GM12878 (cell line): ENCODE measurements at regions not wholly inside any gene's neighbourhood (a gene's known extent, or its start where the extent isn't known, plus 50 kb on each side); places are given as distances from the start of the nearest gene placed in this dataset.

ENCODE experiments used
- ATAC-seq: fragments of 200-7000 bp; cut with Tn5 transposase; 3 replicates; pipeline ENCODE4 v1.9.1; 2020; ENCODE audit warnings: mild to moderate bottlenecking, moderate library complexity
- BruUV-seq: library from RNA; stranded (reverse); fragments of 400-500 nt; replicated peaks from 2 replicates; lab custom pipeline; 2021; lab: Mats Ljungman, UMichigan
- CTCF ChIA-PET: fragments of 300-600 bp; sonication (Branson Sonifier 250); formaldehyde crosslinking; extraction: SDS; loops from one replicate; lab custom pipeline; 2021; ENCODE audit warnings: inconsistent platforms; lab: Yijun Ruan, JAX
- POLR2A ChIA-PET: fragments of 350-600 bp; formaldehyde crosslinking; extraction: SDS; loops from one replicate; lab custom pipeline; 2021; ENCODE audit warnings: inconsistent platforms; lab: Charles Lee
- RAD21 ChIA-PET: fragments of 300-600 bp; sonication (Branson Sonifier 250); formaldehyde crosslinking; loops from one replicate; lab custom pipeline; 2023; ENCODE audit warnings: antibody characterized with exemption; ENCODE audit not compliant: unreplicated experiment; lab: Charles Lee
- SMC1A ChIA-PET: fragments of 300-600 bp; sonication (Branson Sonifier 250); formaldehyde crosslinking; loops from one replicate; lab custom pipeline; 2023; ENCODE audit not compliant: unreplicated experiment, uncharacterized antibody; lab: Charles Lee
- DNase-seq: peaks from one replicate; pipeline ENCODE4 v3.0.0-alpha.2; 2011; ENCODE audit warnings: low read depth, low spot score
- FAIRE-seq: peaks from 3 replicates; lab custom pipeline; 2011; peaks lifted over from hg19 to GRCh38; lab: Jason Lieb, UNC
- H2AFZ ChIP-seq: 2 replicates; pipeline ENCODE4 v1.6.0; 2011; ENCODE audit warnings: low read depth, low read length, control low read depth; ENCODE audit not compliant: control insufficient read depth
- H3K27ac ChIP-seq: 2 replicates; pipeline ENCODE4 v1.5.1; 2011; ENCODE audit warnings: control low read depth; ENCODE audit not compliant: control insufficient read depth, insufficient read depth
- H3K27me3 ChIP-seq, 2 experiments: replicated peaks in 1 of 2; 2 replicates each; pipeline versions ENCODE4 v1.6.0 to v1.6.1; 2011; ENCODE audit warnings: low read length in 1 of 2; ENCODE audit not compliant: control insufficient read depth in 2 of 2, insufficient read depth in 2 of 2
- H3K36me3 ChIP-seq, 2 experiments: 2 replicates each; pipeline ENCODE4 v1.5.1; 2011; ENCODE audit warnings: low read length in 1 of 2; ENCODE audit not compliant: control insufficient read depth in 2 of 2, insufficient read depth in 2 of 2
- H3K4me1 ChIP-seq: 2 replicates; pipeline ENCODE4 v1.6.1; 2011; ENCODE audit warnings: mild to moderate bottlenecking, low read length, moderate library complexity, mixed read lengths; ENCODE audit not compliant: control insufficient read depth, insufficient read depth
- H3K4me2 ChIP-seq: 2 replicates; pipeline ENCODE4 v1.6.0; 2011; ENCODE audit warnings: control low read depth; ENCODE audit not compliant: control insufficient read depth, insufficient read depth
- H3K4me3 ChIP-seq: fragments of 200-600 bp; sonication (generic); 2 replicates; pipeline ENCODE4 v1.5.1; 2016
- H3K79me2 ChIP-seq: 2 replicates; pipeline ENCODE4 v1.6.0; 2011; ENCODE audit warnings: low read length; ENCODE audit not compliant: control insufficient read depth, insufficient read depth
- H3K9ac ChIP-seq: 2 replicates; pipeline ENCODE4 v1.8.0; 2011; ENCODE audit warnings: low read length, control low read depth, mixed read lengths; ENCODE audit not compliant: control insufficient read depth, insufficient read depth
- H3K9me3 ChIP-seq: replicated peaks from 3 replicates; pipeline ENCODE4 v1.5.1; 2011; ENCODE audit warnings: mild to moderate bottlenecking, low read length; ENCODE audit not compliant: control insufficient read depth, insufficient read depth
- H4K20me1 ChIP-seq: 2 replicates; pipeline ENCODE4 v1.6.0; 2011; ENCODE audit not compliant: control insufficient read depth, insufficient read depth
- CHD4 ChIP-seq: fragments of 200-600 bp; sonication (generic); IDR thresholded peaks from 2 replicates; pipeline ENCODE4 v1.6.1; 2016; ENCODE audit warnings: mild to moderate bottlenecking
- GABPA ChIP-seq: IDR thresholded peaks from 2 replicates; pipeline ENCODE4 v1.6.1; 2014; ENCODE audit warnings: antibody characterized with exemption, low read depth, mild to moderate bottlenecking, inconsistent platforms
- MEF2A ChIP-seq: IDR thresholded peaks from 2 replicates; pipeline ENCODE4 v1.6.1; 2011; ENCODE audit warnings: low read depth, mild to moderate bottlenecking, low read length, moderate library complexity; ENCODE audit not compliant: insufficient read depth
- RBBP5 ChIP-seq: fragments of 200-600 bp; sonication (generic); conservative IDR thresholded peaks from 2 replicates; pipeline ENCODE4 v1.6.1; 2016
- RUNX3 ChIP-seq: IDR thresholded peaks from 2 replicates; pipeline ENCODE4 v1.6.1; 2012; ENCODE audit warnings: low read length, inconsistent platforms
- STAT3 ChIP-seq: IDR thresholded peaks from 2 replicates; pipeline ENCODE4 v1.6.1; 2011; ENCODE audit warnings: low read depth, low read length, improper control_type of control experiment
- ZNF207 ChIP-seq: fragments of 450-650 bp; IDR thresholded peaks from 2 replicates; pipeline ENCODE4 v1.6.1; 2014; ENCODE audit warnings: antibody characterized with exemption, mild to moderate bottlenecking, borderline replicate concordance
- ZNF217 ChIP-seq: fragments of 450-650 bp; IDR thresholded peaks from 2 replicates; pipeline ENCODE4 v1.6.1; 2017; ENCODE audit warnings: antibody characterized with exemption, mild to moderate bottlenecking
- WGBS: methylation state at CpG from one replicate; pipeline ENCODE4 v1.1.6; 2016; ENCODE audit warnings: low lambda C conversion rate; ENCODE audit not compliant: insufficient replicate concordance, insufficient coverage; ENCODE audit errors: missing lambda C conversion rate; 5-methylcytosine and 5-hydroxymethylcytosine counted together
- in situ Hi-C: fragments of 300-500 bp; cut with MboI; formaldehyde crosslinking; loops from 9 replicates; pipeline ENCODE4 v1.14.3; 2018; ENCODE audit warnings: mixed read lengths
- intact Hi-C: fragments of 100-400 bp; cut with micrococcal nuclease; formaldehyde crosslinking; loops from one replicate; pipeline ENCODE4 v1.14.2; 2022; ENCODE audit not compliant: unreplicated experiment
- TF ChIP-seq, protein P1 (sequence below): fragments of 450-650 bp; IDR thresholded peaks from 2 replicates; pipeline ENCODE4 v1.6.1; 2016; ENCODE audit warnings: mild to moderate bottlenecking
- TF ChIP-seq, protein P2 (sequence below): IDR thresholded peaks from 2 replicates; pipeline ENCODE4 v1.6.1; 2012; ENCODE audit warnings: mild to moderate bottlenecking, low read depth, low read length

- CTCF ChIA-PET = interaction anchor here (1.3 to 3.0 kb wide), 9 partner anchors 21 to 324 kb away, joined by 5 to 40 read pairs (median 10); no protein-coding TSS in a partner anchor
Measured at GRCh38 chr3:160161921-160162320, 63.3 kb upstream of the C3orf80 start.

More at GRCh38 chr3:160161921-160162320, 63.3 kb upstream of the C3orf80 start:
- H3K27me3 ChIP-seq = no peaks in the 10 kb centered on the region
- no peak overlapping the region for H3K27ac ChIP-seq
- ChIA-PET RAD21 (interaction anchor here (1.6 to 2.2 kb wide), 3 partner anchors 251 to 277 kb away, joined by 11 to 20 read pairs (median 11); no protein-coding TSS in a partner anchor), SMC1A (interaction anchor here (1.8 to 4.0 kb wide), 2 partner anchors 251 to 277 kb away, joined by 8 to 47 read pairs; no protein-coding TSS in a partner anchor), POLR2A (interaction anchor here (0.5 kb wide), 1 partner anchor 323 kb away, joined by 6 read pairs; no protein-coding TSS in a partner anchor)
- TF ChIP-seq ZNF207 = no peak
- TF ChIP-seq CHD4 = no peak
- no peak for TF ChIP-seq MEF2A
- TF ChIP-seq, protein P1, sequence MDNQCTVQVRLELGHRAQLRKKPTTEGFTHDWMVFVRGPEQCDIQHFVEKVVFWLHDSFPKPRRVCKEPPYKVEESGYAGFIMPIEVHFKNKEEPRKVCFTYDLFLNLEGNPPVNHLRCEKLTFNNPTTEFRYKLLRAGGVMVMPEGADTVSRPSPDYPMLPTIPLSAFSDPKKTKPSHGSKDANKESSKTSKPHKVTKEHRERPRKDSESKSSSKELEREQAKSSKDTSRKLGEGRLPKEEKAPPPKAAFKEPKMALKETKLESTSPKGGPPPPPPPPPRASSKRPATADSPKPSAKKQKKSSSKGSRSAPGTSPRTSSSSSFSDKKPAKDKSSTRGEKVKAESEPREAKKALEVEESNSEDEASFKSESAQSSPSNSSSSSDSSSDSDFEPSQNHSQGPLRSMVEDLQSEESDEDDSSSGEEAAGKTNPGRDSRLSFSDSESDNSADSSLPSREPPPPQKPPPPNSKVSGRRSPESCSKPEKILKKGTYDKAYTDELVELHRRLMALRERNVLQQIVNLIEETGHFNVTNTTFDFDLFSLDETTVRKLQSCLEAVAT = no peak
- no peak for TF ChIP-seq STAT3
- TF ChIP-seq, protein P2, sequence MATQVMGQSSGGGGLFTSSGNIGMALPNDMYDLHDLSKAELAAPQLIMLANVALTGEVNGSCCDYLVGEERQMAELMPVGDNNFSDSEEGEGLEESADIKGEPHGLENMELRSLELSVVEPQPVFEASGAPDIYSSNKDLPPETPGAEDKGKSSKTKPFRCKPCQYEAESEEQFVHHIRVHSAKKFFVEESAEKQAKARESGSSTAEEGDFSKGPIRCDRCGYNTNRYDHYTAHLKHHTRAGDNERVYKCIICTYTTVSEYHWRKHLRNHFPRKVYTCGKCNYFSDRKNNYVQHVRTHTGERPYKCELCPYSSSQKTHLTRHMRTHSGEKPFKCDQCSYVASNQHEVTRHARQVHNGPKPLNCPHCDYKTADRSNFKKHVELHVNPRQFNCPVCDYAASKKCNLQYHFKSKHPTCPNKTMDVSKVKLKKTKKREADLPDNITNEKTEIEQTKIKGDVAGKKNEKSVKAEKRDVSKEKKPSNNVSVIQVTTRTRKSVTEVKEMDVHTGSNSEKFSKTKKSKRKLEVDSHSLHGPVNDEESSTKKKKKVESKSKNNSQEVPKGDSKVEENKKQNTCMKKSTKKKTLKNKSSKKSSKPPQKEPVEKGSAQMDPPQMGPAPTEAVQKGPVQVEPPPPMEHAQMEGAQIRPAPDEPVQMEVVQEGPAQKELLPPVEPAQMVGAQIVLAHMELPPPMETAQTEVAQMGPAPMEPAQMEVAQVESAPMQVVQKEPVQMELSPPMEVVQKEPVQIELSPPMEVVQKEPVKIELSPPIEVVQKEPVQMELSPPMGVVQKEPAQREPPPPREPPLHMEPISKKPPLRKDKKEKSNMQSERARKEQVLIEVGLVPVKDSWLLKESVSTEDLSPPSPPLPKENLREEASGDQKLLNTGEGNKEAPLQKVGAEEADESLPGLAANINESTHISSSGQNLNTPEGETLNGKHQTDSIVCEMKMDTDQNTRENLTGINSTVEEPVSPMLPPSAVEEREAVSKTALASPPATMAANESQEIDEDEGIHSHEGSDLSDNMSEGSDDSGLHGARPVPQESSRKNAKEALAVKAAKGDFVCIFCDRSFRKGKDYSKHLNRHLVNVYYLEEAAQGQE = no peak
- no peak for TF ChIP-seq RBBP5
- TF ChIP-seq GABPA = no peak
- no peak for TF ChIP-seq ZNF217
- TF ChIP-seq RUNX3 = no peak
- H2AFZ ChIP-seq = no peak overlapping the region
- BruUV-seq = no TSS peak
- intact Hi-C loops = loop anchor here (10.0 kb wide), 1 partner anchor 277 kb away; no protein-coding TSS in a partner anchor
- WGBS = 28% methylated on average over 6 of the region's 6 CpGs
- FAIRE-seq = no peak
- no peak overlapping the region for H3K4me3 ChIP-seq
- no peaks in the 10 kb centered on the region for H3K79me2 ChIP-seq
- in situ Hi-C loops = loop anchor here (5.0 to 10.0 kb wide), 2 partner anchors 250 to 323 kb away; no protein-coding TSS in a partner anchor
- no peaks in the 10 kb centered on the region for H4K20me1 ChIP-seq
- no peak for DNase-seq
- no peaks in the 10 kb centered on the region for H3K36me3 ChIP-seq
- no peaks in the 10 kb centered on the region for H3K9me3 ChIP-seq
- no peak for ATAC-seq
- no peak overlapping the region for H3K9ac ChIP-seq
- H3K4me1 ChIP-seq = no peaks in the 10 kb centered on the region
- H3K4me2 ChIP-seq = no peak overlapping the region
